Ishikawa (cell line): ENCODE measurements at regions not wholly inside any gene's neighbourhood (a gene's known extent, or its start where the extent isn't known, plus 50 kb on each side); places are given as distances from the start of the nearest gene placed in this dataset.

Source experiments
- CEBPB ChIP-seq: IDR thresholded peaks from 2 replicates; pipeline ENCODE4 v1.6.1; 2012
- CREB1 ChIP-seq: IDR thresholded peaks from 2 replicates; pipeline ENCODE4 v1.6.1; 2012; ENCODE audit warnings: low read depth
- EGR1 ChIP-seq: IDR thresholded peaks from 2 replicates; pipeline ENCODE4 v1.6.1; 2012
- EP300 ChIP-seq: IDR thresholded peaks from 2 replicates; pipeline ENCODE4 v1.6.1; 2012; ENCODE audit warnings: borderline replicate concordance
- FOXM1 ChIP-seq: IDR thresholded peaks from 2 replicates; pipeline ENCODE4 v1.6.1; 2012; ENCODE audit warnings: low read depth, borderline replicate concordance
- MAX ChIP-seq: IDR thresholded peaks from 2 replicates; pipeline ENCODE4 v1.6.1; 2012
- NFIC ChIP-seq: IDR thresholded peaks from 2 replicates; pipeline ENCODE4 v1.6.1; 2012
- RAD21 ChIP-seq: IDR thresholded peaks from 2 replicates; pipeline ENCODE4 v1.6.1; 2012; ENCODE audit warnings: low read depth
- REST ChIP-seq: IDR thresholded peaks from 2 replicates; pipeline ENCODE4 v1.6.1; 2012; ENCODE audit warnings: low read depth, mild to moderate bottlenecking
- TAF1 ChIP-seq: IDR thresholded peaks from 2 replicates; pipeline ENCODE4 v1.6.1; 2012; ENCODE audit warnings: low read depth, mild to moderate bottlenecking
- TCF12 ChIP-seq: IDR thresholded peaks from 2 replicates; pipeline ENCODE4 v1.6.1; 2012; ENCODE audit warnings: low read depth
- TEAD4 ChIP-seq: IDR thresholded peaks from 2 replicates; pipeline ENCODE4 v1.6.1; 2012
- YY1 ChIP-seq: IDR thresholded peaks from 2 replicates; pipeline ENCODE4 v1.6.1; 2012; ENCODE audit warnings: low read depth
- ZBTB7A ChIP-seq: IDR thresholded peaks from 2 replicates; pipeline ENCODE4 v1.6.1; 2012; ENCODE audit warnings: low read depth
- TF ChIP-seq, protein P1 (sequence below): IDR thresholded peaks from 2 replicates; pipeline ENCODE4 v1.6.1; 2012

- TF ChIP-seq TEAD4 (no peak), CREB1 (no peak), TCF12 (no peak), EP300 (no peak), EGR1 (no peak), MAX (no peak), NFIC (no peak), REST (no peak), ZBTB7A (no peak)
- TF ChIP-seq, protein P1, sequence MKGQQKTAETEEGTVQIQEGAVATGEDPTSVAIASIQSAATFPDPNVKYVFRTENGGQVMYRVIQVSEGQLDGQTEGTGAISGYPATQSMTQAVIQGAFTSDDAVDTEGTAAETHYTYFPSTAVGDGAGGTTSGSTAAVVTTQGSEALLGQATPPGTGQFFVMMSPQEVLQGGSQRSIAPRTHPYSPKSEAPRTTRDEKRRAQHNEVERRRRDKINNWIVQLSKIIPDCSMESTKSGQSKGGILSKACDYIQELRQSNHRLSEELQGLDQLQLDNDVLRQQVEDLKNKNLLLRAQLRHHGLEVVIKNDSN: no peak
Observed at GRCh38 chr22:48637231-48637630, 1190.4 kb downstream of the BRD1 start.

- no peak for TF ChIP-seq FOXM1
- TF ChIP-seq RAD21: no peak
- TF ChIP-seq YY1: no peak
- TF ChIP-seq EGR1: no peak
- TF ChIP-seq TCF12: no peak
- TF ChIP-seq REST: no peak
- no peak for TF ChIP-seq MAX
- no peak for TF ChIP-seq TAF1
- TF ChIP-seq EP300: no peak
- no peak for TF ChIP-seq TEAD4
- no peak for TF ChIP-seq CREB1
- TF ChIP-seq NFIC: no peak
- TF ChIP-seq CEBPB: no peak
- TF ChIP-seq, protein P1: no peak
- TF ChIP-seq ZBTB7A: no peak
Observed at GRCh38 chr22:48636746-48637145, 1190.9 kb downstream of the BRD1 start.

GRCh38 chr22:48635816-48636215 is 1191.9 kb downstream of the BRD1 start:
- no peak for TF ChIP-seq REST
- TF ChIP-seq ZBTB7A: no peak

DNA sequence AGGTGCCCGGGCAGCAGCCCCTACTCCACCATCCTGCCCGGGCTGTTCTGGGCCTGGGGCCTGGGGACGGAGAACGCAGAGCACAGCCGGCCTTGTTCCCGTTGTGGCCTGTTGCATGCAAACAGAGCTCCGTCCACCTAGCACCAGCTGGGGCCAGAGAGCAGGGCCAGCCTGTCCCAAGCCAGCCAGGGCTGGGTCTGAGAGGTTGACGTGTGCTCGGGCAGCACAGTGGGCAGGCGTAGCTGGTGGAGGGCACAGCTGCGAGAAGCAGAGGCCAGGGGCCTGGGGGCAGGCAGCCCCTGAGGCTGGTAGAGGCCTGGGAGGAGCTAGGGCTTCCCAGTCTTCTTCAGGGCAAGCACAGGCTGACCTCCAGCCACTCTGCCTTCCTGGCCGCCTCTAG is 1192.6 kb downstream of the BRD1 start:
- TF ChIP-seq MAX (no peak), TAF1 (no peak)

DNA sequence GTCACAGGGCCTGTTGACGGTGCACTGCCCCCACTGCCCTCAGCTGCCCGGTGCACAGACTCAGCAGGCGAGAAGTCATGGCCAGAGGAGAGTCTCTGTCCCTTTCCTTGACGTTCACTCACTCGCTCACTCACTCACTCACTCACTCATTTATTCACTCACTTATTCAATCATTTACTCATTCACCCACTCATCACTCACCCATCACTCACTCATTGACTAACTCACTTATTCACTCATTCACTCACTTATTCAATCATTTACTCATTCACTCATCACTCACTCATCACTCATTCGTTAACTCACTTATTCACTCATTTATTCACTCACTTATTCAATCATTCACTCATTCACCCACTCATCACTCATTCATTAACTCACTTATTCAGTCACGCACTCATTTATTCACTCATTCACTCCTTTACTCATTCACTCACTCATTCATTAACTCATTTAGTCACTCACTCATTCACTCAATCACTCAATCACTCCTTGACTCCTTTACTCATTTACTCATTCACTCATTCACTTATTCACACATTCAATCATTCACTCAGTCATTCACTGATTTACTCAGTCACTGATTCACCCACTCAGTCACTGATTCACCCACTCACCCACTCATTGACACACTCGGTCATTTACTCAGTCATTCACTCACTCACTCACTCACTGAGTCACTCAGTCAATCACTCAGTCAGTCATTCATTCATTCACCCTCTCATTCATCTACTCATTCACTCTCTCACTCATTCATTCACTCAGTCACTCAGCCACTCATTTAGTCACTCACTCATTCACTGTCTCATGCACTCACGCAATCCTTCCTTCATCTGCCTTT is 1193.5 kb downstream of the BRD1 start:
- TF ChIP-seq FOXM1 (no peak), TEAD4 (no peak), TCF12 (no peak), TAF1 (no peak), RAD21 (no peak), EP300 (no peak), NFIC (no peak), EGR1 (no peak), YY1 (no peak), CEBPB (no peak), REST (no peak)
